ENCODE measurements at regions not wholly inside any gene's neighbourhood (a gene's known extent, or its start where the extent isn't known, plus 50 kb on each side); places are given as distances from the start of the nearest gene placed in this dataset.
A peak's percentile ranks its signal among the peaks of the same experiment; 100 is the strongest.

DNA sequence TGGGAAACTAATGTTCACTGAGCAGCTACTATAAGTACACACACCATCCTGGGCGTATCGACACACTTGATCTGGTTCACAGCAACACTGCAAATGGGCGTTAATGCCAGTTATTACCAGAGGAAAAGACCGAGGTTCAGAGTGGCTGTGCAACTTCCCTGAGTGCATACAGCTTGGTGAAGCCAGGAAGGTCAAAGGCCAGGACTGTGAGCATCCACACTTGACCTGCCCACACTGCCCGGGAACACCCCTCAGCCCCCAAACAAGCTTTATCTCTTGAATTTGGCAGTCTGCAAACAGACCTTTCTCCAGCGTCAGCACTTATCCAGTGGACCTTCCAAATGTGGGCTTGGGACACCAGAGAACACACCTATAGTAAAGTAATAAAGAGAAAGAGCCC lies 312.6 kb downstream of the BCL11B start:
- no peak for DNase-seq

DNA sequence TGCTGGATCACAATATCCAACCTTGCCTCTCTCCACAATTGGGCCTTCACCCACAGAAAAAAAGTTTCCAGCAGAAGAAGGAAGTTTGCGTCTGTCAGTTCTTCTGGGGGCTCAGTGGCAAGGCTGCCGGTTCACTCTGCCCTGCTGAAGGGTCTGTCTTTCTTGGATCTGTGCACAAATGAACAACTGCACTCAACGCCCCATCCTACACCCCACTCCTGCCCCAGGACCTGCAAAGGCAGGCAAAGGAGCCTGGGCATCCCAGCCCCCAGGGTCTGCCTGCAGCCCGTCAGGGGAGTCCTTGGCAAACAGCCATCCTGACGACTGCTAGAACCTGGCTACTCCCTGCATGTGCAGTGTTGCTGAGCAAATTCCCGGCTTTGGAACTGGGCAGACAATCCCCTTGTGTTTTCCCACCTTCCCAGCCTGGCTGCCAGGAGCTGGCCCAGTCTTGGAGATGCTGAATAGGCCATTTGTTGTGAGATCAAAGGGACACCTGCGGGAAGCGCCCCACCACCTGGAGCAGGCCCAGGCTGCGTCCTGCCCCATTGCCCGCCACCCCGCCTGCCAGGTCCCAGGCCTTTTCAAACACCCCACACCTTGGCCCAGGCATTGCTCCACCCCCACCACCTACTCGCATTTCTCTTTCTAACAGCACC lies 311.9 kb downstream of the BCL11B start:
- no peak for DNase-seq

DNA sequence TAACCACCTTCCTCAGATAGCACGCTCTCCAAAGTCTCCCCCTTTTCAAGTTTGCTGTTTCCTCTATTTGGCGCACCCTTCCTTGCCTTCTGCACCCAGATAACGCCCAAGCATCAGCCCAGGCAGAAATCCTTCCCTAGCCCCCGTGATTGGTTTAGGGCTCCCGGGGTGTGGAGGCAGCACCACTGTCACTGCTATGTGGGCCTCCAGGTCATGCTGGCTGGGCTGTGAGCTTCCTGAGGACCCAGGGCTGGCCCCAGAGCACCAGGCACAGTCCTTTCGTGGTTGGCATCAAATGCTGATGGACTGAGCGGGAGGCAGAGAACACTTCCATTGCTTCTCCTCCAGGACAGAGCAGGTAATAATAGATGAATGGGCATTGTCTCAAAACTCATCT lies 311.4 kb downstream of the BCL11B start:
- DNase-seq: no peak

DNA sequence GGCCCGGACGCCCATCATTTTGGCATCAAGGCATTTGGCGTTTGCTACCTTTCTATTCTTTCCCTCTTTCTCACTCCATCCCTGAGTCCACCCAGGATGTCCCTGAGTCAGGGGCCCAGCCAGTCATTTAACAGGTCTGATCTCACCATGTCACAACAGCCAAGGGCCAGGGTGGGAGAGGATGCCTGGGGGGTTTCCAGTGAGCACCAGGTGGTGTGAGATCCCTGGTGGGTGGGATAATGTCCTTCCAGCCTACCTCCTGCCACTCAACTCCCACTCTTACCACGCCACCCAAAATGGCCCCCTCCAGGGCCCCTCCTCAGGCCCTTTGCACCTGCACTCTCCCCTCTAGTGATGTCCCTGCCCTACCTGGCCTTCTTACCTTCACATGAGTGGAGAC lies 310.8 kb downstream of the BCL11B start:
- DNase-seq: no peak

DNA sequence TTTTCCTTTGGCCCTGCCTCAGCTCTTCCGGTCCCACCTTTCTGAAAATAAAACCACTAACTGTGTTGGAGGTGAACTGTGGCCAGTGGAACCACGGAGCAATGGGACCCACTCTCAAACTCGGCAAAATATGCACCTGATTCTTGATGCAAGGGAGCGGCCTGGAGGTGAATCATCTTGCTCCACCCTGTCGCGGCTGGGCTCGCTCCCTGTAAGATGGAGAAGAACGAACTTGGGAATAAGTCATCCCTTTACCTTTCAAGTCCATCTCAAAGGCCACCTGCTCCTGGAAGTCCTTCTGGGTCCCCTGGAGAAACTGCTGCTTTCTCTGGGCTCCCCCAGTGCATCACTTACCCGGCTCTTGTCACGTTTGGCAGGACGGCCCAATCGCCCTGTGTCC lies 309.9 kb downstream of the BCL11B start:
- no peak for DNase-seq

DNA sequence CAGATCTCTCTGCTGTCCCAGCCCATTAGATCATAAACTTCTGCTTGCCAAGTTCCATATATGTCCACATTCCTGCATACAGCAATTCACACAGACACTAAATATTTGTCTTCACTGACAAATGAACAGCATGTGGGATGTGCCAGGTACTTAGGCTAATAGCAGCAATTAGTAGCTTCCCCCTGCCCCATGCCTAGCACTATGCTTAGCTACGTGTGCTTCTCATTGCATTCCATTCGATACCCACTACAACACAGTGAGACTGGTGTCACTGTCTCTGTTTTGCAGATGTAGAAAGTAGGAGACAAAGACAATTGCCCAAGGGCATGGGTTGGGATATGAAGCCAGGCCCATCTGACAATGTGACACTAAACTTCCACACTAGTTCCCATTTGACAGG lies 308.4 kb downstream of the BCL11B start:
- DNase-seq: no peak

DNA sequence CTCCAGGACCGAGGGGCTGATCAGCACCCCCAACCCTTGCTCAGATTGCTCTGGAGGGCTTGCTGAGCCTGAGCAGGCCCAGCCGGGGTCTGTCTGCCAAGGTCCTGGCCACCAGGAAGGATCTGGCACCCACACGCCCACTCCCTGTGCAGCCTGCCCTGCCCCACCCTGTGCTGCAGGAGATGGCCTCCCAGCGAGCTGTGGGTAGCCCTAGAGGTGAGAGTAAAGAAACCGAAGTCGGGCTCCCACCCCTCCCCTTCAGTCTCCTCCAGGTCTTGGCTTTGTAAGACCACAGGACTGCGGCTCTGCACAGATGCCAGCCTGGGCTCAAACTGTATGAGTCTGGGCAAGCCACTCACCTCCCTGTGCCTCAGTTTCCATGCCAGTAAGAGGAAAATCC lies 307.8 kb downstream of the BCL11B start:
- DNase-seq: no peak

DNA sequence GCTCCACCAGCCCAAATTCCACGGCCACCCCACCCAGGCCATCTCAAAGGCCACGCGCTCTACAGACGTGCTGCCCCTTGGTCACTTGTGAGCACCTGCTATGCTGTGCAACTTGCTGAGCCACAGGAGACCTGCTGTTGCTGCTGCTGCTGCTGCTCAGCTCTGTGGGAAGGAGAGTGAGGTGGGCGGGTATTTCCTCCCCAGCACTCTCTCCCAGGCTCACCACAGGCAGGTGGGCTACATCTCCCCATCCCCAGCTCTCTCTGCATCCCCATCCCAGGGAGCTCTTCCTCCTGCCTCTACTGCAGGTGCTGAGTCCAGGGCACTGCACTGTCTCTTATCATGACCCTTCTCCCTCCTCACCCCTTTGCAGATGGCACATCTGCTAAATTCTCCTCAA lies 306.9 kb downstream of the BCL11B start:
- DNase-seq: no peak

DNA sequence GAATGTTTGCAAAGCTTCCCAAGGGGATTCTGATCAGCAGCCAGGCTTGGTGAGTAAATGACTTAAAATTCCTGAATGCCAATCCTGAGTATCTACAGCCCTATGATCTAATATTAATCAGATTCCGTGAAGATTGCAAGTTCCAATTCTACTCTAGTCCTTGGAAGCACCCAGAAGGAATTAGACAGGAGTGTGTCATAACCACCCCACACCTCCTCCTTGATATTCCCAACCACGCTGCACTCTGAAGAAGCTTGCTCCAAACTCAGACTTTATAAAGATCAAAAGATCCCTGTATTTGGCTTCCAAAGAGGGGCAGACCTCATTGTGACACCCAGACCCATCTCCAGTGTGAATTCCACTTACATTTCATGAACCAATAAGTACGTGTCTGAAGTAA lies 306.0 kb downstream of the BCL11B start:
- DNase-seq: no peak

DNA sequence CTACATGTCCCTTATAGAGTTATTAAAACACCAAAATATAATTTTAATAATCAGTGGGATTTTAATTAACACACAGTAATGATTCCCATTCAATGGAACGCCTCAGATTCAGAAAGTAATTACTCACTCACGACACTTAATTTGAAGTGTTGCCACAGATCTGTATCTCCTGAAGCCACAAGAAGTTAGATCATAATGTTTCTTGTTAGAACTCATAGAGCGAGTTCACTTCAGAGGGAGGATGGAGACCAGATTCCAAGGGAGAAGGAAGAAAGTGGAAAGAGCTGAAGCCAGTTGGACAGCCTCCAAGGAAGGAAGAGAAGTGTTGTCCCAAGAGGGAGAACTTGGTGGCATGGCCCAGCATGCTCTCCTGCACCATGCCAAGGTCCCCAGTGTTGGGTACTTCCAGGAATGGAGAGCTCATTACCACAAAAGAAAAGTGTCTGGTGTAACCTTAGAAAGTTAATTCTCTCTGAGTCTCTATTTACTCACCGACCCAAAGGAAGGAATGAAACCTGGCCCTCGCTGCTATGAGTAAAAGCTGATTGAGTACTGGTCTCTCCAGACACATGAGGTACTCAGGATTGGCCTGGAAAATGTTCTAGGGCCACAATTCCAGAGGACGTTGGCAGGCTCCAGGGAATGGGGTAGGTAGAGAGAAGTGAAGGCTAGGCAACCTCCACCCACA lies 305.4 kb downstream of the BCL11B start:
- no peak for DNase-seq

DNA sequence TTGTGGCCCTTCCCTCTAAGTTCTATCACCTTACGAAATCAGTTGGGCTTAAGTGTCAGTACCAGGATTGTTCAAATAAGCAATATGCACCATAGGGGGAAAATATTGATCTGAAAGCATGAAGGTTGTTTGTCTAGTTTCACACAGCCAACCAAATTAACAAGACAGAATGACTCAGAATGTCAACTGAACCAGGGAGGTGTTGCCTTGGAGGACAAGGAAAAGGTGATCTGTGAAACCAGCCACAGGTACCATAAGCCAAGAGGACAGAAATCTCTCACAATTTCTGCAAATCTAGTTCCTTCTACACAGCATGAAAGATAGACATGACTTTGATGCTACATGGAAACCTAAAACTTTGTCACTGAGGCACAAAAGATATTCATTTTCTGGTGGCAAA lies 297.9 kb downstream of the BCL11B start:
- no peak for DNase-seq

DNA sequence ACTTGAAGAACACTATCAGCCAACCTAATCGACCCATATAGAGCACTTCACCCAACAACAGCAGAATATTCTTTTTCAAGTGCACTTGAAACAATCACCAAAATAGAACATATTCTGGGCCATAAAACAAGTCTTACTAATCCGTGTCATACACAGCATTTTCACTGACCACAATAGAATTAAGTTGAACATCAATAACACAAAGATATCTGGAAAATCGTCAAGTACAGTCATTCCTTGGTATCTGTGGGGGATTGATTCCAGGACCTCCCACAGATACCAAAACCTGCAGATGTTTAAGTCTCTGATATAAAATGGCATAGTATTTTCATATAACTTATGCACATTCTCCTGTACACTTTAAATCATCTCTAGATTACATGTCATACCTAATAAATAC lies 295.7 kb downstream of the BCL11B start:
- DNase-seq: no peak

DNA sequence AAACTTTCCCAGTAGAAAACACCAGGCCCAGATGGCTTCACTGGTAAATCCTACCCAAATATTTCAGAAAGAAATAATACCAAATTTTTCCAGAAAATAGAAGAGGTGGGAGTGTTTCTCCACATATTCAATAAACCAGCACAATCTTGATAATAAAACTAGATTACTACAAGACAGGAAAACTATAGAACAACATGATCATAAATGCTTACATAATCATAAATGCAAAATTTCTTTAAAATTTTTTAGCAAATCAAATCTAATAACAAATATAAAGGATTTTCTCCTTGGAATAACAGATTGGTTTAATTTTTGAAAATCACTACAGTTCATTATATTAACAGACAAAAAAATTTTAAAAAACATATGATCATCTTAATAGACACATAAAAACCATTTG lies 294.5 kb downstream of the BCL11B start:
- no peak for DNase-seq

DNA sequence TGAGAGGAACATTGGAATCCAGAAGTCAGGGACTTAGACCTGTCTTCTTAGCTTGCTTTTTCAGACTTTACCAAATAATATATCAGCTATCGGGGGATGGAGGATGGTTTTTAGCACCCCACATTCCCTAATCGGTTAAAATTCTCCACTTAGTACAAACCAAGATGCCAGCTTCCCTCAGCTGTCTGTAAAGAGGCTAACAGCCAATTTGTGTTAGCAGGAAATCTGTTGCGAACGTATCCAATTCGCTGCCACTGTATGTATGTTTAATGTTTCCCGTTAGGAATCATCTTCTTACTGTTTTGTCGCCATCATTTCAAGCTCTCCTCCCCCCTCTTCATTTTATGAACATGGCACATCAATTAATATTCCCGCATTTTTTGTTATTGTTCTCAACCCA lies 289.0 kb downstream of the BCL11B start:
- DNase-seq: no peak

DNA sequence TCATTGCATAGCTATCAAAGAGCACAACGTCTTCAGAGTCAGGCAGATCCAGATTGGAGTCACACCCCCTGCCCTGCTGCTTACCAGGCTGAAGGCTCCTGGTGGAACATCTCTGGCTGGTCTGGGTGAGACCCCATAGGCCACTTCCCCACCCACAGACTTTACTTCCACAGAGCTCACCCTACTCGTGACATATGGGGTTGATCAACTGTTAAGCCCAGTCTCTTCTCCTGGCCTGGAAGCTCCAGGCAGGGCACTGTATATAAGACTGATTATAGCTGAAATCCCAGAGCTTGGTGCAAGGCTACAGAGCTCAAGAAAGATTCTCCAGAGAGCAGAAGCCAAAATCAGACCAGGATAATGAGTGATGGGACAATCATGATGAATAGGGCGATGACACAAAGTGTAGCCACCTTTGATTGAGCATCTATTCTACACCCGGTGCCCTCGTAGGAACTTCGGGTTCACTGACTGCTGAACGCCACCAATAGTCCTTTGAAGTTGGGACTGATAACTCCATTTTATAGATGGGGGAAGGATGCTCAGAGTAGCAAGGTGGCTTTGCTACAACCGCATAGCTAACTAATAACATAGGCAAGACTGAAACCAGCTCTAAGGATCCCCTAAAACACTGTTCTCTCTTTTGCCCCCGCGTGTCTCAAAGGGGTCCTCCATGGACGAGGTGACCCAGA lies 287.8 kb downstream of the BCL11B start:
- DNase-seq: no peak

DNA sequence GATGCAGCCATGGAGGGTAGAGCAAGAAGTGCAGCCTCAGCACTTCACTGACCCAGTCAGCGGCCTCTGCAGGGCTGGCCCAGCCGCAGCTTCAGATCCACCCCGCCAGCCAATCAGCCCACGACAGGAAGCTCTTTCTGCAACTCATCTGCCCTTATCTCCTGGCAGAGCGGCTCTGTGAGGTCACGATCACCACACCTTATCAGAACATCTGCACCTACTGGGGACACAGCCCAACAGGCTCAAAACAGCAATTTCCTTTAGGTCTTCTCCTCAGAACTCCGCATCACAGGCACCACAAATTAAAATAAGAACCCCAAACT lies 287.3 kb downstream of the BCL11B start:
- peak; percentile 16 to 69 (median 56) for DNase-seq

DNA sequence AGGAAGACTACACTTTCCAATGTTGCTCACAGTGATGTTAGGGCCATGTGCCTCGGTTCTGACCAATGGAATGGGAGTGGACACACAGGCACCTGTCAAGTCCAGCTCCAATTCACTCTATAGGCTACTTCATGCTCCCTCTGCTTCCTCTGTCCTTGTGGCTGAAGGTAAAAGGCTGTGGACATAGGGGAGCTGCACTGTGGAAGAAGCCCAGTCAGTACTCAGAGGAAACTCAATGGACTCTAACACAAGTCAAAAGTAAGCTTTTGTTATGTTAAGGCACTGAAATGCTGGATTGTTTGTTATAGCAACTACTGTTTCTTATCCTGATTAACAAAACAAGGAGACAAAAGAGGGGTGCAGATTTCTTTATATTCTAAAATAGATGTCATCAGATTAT lies 278.2 kb downstream of the BCL11B start:
- DNase-seq: no peak

DNA sequence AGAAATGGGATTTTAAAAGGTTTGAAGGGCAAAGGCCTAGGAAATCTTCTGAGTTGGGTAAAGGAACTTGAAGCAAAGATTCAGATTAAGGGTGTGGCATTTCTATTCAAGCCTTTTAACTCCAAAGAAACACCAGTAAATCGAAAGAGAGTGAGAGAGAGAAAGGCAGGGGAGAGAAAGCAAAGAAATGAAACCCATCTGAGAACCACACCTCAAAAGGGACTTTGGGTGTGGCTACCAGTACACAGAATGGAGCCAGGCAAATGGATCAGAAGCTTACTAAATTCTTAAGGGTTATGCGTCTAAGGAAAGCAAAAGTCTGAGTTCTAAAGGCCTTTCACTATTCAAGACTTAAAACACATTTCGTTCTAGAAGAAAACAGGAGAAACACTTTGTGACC lies 277.4 kb downstream of the BCL11B start:
- peak in 3 of 6 experiments; percentile 17 to 44 (median 41) for DNase-seq

DNA sequence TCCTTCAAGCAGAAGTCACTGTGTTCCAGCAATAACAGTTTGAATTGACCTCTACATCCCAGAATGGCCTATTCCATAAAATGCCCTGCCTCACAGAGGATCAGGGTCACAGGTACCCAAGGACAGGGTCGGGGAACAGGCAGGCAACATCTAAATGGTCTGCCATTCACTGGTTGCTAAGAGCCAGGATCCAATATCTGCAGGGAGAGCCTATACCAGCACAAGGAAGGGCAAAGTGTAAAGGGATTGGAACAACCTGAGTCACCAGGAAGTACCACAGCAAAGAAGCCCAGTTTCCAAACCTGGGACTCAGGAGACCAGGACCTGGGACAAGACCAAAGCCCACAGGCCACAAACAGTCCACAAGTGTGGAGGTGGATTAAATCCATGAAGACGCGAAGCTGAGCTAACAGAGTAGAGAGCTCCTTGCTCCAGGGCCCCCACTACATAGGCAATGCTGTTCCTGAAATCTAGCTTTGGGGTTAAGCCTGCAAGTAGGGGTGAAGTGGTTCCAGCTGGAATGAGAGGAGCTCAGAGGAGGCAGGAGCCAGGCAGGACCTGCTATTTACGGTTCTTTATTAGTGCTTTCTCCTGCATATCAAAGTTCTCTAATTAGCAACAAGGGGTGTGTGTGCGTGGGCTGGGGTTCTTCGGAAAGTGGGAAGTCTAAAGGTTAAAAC lies 274.3 kb downstream of the BCL11B start:
- DNase-seq: no peak

DNA sequence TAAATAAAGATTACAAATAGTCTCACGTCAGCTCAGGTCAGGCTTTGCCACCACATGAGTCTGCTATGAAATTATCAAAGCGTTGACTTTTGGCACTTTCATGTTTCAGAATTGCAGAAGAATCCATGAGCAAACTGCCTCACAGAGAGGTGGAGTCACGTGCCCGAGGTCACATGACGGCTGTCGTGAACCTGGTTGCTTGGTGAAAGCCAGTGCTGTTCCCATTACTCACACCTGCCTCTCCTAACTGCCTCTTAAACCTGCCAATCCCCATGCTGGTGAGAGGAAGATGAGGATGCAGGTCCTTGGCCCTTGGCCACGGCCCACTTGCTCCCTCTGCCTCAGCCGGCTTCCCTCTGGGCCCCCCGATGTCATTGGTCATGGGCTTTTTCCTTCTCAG lies 272.7 kb downstream of the BCL11B start:
- DNase-seq: no peak

DNA sequence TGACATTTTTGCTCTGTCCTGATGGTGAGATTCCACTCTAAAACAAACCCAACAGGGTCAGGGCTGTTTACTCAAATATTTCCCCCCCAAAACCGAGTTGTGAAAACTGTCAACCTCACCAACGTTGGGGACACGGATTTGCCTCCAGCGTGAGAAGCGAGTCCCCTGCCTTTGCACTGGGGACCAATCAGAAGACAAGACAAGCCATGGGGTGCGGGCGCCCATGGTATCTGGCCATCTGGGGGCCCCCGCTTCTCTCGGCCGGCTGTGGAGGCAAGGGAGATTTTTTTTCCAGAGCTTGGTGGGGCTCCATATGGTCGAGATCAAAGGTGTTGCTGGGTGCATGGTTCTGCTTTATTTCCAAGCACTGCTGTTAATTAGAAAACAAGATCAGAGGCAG lies 272.1 kb downstream of the BCL11B start:
- DNase-seq: no peak

DNA sequence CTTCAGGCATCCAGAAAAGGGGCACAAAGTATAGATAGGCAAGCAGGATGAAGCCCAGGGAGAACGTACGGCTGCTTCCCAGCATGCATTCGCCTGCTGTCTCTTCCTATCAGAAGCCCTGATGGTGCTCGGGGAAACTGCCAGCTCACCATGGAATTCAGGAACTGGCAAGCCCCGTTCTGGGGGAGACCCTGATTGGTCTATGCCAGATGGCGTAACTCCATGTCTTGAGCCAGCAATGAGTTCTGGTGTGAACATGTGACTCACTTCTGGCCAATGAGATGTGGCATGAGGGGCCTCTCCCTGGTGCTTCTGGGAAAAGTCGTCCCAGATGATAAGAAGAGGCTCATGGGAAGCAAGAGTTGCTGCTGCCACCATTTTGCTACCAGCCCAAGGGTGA lies 270.8 kb downstream of the BCL11B start:
- no peak for DNase-seq

DNA sequence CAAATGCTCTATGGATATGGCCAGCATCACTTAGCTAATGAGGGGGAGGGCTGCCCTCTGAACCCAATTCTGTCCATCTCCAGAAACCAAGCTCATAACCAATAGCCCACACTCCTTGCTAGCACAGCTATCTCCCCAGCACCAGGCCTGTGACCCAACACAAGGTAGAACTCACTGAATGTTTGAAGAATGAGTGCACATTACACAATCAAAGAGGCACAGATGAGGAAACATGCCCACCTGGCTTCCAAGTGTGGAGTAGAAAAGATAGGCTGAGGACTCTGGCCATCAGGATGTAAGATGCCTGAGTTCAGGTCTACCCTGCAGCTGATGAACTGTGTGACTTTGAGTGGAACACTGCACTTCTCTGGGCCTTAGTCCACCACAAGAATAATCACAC lies 268.4 kb downstream of the BCL11B start:
- DNase-seq: no peak

DNA sequence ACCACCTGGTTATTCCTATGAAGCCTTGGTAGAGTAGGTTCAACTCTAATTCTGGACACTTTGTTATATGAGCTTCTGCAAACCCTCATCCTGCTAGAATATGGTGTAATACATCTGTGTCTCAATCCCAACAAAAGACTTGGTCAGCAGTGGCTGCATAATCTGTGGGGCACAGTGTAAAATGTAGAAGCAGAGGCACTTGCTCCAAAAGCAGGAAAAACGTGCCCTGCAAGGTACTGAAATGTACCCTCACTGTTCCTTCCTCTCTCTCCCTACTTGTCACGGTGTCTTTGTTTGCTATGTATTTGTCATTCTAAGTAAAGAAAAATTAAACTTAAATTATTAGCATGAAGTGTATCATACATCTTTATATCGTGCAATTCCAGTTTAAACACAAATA lies 267.9 kb downstream of the BCL11B start:
- DNase-seq: no peak
